ENCODE measurements at regions not wholly inside any gene's neighbourhood (a gene's known extent, or its start where the extent isn't known, plus 50 kb on each side); places are given as distances from the start of the nearest gene placed in this dataset.

DNA sequence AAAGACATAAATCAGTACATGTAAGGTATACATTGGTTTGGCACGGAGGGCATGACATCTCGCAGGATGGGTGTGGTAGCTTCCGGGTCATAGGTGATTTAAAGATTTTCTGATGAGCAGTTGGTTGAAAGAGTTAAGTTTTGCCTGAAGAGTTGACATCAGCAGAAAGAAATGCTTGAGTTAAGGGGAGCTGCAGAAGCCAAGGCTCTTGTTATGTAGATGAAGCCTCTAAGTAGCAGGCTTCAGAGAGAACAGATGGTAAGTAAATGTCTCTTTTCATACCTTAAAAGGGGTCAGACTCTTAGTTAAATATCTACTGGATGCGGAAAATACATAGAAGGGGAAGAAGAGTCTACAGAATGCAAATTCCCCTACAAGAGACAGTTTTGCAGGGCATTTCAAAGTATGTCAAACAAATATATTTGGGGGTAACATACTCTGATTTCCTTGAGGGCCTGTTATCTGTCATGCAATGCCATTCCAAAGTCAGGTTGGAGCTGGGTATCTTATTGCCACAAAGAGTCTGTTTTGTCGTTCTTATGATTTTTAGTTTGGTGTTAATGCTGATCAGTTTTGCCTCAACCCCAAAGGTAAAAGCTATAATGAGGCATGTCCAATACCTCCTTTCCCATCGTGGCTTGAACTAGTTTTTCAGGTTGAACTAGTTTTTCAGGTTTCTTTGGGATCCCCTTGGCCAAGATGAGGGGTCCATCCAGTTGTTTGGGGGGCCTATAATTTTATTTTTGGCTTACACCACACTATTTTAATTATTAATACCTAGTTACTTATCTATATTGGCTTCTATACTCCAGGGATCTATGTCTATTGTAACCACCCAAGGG lies 67.0 kb downstream of the PTHLH start:
- TF ChIP-seq, protein P1, sequence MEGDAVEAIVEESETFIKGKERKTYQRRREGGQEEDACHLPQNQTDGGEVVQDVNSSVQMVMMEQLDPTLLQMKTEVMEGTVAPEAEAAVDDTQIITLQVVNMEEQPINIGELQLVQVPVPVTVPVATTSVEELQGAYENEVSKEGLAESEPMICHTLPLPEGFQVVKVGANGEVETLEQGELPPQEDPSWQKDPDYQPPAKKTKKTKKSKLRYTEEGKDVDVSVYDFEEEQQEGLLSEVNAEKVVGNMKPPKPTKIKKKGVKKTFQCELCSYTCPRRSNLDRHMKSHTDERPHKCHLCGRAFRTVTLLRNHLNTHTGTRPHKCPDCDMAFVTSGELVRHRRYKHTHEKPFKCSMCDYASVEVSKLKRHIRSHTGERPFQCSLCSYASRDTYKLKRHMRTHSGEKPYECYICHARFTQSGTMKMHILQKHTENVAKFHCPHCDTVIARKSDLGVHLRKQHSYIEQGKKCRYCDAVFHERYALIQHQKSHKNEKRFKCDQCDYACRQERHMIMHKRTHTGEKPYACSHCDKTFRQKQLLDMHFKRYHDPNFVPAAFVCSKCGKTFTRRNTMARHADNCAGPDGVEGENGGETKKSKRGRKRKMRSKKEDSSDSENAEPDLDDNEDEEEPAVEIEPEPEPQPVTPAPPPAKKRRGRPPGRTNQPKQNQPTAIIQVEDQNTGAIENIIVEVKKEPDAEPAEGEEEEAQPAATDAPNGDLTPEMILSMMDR (IDR thresholded peaks at IDR 0.05), result no peak
- no peak for TF ChIP-seq GATA2 (CRISPR knock-in tag; IDR thresholded peaks at IDR 0.05)
- TF ChIP-seq, protein P2, sequence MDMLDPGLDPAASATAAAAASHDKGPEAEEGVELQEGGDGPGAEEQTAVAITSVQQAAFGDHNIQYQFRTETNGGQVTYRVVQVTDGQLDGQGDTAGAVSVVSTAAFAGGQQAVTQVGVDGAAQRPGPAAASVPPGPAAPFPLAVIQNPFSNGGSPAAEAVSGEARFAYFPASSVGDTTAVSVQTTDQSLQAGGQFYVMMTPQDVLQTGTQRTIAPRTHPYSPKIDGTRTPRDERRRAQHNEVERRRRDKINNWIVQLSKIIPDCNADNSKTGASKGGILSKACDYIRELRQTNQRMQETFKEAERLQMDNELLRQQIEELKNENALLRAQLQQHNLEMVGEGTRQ (IDR thresholded peaks at IDR 0.05; ENCODE audit: borderline replicate concordance, low read depth, low read length), result no peak
- no peak for TF ChIP-seq CHD2 (IDR thresholded peaks at IDR 0.05; ENCODE audit: low read length, partially characterized antibody)
- TF ChIP-seq RFX5 (IDR thresholded peaks at IDR 0.05; ENCODE audit: low read length), result no peak
- TF ChIP-seq EP300 (IDR thresholded peaks at IDR 0.05; ENCODE audit: borderline replicate concordance in 1 of 2, low read depth in 1 of 2, low read length in 1 of 2), result no peak
- TF ChIP-seq, protein P3, sequence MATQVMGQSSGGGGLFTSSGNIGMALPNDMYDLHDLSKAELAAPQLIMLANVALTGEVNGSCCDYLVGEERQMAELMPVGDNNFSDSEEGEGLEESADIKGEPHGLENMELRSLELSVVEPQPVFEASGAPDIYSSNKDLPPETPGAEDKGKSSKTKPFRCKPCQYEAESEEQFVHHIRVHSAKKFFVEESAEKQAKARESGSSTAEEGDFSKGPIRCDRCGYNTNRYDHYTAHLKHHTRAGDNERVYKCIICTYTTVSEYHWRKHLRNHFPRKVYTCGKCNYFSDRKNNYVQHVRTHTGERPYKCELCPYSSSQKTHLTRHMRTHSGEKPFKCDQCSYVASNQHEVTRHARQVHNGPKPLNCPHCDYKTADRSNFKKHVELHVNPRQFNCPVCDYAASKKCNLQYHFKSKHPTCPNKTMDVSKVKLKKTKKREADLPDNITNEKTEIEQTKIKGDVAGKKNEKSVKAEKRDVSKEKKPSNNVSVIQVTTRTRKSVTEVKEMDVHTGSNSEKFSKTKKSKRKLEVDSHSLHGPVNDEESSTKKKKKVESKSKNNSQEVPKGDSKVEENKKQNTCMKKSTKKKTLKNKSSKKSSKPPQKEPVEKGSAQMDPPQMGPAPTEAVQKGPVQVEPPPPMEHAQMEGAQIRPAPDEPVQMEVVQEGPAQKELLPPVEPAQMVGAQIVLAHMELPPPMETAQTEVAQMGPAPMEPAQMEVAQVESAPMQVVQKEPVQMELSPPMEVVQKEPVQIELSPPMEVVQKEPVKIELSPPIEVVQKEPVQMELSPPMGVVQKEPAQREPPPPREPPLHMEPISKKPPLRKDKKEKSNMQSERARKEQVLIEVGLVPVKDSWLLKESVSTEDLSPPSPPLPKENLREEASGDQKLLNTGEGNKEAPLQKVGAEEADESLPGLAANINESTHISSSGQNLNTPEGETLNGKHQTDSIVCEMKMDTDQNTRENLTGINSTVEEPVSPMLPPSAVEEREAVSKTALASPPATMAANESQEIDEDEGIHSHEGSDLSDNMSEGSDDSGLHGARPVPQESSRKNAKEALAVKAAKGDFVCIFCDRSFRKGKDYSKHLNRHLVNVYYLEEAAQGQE (IDR thresholded peaks at IDR 0.05; ENCODE audit: low read depth, low read length), result no peak
- TF ChIP-seq, protein P4, sequence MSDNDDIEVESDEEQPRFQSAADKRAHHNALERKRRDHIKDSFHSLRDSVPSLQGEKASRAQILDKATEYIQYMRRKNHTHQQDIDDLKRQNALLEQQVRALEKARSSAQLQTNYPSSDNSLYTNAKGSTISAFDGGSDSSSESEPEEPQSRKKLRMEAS (IDR thresholded peaks at IDR 0.05; ENCODE audit: low read depth), result no peak
- no peak for TF ChIP-seq SIN3A (IDR thresholded peaks at IDR 0.05; ENCODE audit: borderline replicate concordance, low read depth, low read length)
- no peak for TF ChIP-seq RAD21 (IDR thresholded peaks at IDR 0.05; ENCODE audit: low read length)
- TF ChIP-seq FOXJ3 (CRISPR knock-in tag; IDR thresholded peaks at IDR 0.05), result no peak
- TF ChIP-seq POLR2AphosphoS5 (IDR thresholded peaks at IDR 0.05; ENCODE audit: low read depth, low read length), result no peak
- TF ChIP-seq, protein P5, sequence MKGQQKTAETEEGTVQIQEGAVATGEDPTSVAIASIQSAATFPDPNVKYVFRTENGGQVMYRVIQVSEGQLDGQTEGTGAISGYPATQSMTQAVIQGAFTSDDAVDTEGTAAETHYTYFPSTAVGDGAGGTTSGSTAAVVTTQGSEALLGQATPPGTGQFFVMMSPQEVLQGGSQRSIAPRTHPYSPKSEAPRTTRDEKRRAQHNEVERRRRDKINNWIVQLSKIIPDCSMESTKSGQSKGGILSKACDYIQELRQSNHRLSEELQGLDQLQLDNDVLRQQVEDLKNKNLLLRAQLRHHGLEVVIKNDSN (IDR thresholded peaks at IDR 0.05; ENCODE audit: borderline replicate concordance, low read depth), result no peak

Data from SK-N-SH (cell line).